Stimulated activated CD4-positive, alpha-beta T cell treated with anti-CD3 and anti-CD28 coated beads, Interleukin-4, amount 100 ng/mL, for 24 hours (primary cell): ENCODE measurements at regions not wholly inside any gene's neighbourhood (a gene's known extent, or its start where the extent isn't known, plus 50 kb on each side); places are given as distances from the start of the nearest gene placed in this dataset.
"Not testable (repeated sequence)": the region's sequence is repeated elsewhere in the genome, so short reads cannot be mapped to it uniquely, and the experiment has no call there.

ENCODE experiments used
- DNase-seq: peaks from one replicate; pipeline ENCODE4 v3.0.0-alpha.2; 2020

- no peak for DNase-seq
These were observed 499.3 kb upstream of the TMEM132C start for GRCh38 chr12:127767656-127768055.

DNA sequence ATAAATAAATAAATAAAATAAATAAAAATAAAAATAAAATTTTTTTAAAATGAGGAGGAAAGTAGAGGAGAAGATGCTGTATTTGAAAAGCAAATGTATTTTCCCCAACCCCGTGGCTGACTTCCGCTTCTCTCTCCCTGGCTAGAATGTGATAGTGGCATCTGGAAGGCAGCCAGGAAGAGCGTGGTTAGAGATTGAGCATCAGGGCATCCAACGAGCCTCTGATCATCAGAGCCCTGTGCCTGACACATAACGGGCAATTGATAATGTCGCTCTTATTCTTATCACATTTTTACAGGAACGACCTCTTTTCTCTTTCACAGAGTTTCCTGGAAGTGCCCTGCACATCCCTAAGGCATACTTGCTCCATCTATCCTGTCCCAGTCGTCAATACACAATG, 496.9 kb upstream of the TMEM132C start:
- DNase-seq, result no peak

DNA sequence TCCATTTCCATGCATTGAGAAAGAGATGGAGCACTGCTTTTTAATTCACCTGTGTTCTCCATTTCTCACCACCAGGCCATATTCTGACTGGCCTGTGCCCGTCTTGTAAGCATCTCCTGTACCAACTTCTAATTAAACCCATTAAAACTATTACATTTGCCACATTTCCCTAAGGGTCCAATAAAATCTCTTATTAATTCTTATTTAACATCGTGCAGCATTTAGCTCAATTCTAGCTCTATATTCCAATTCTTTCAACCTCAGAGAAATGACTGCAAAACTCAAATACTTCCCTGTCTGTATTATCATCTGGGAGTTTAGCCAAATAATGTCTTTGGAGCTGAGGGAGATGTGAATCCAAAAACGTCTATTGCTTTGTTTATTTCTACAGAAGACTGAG, 495.4 kb upstream of the TMEM132C start:
- no peak for DNase-seq

DNA sequence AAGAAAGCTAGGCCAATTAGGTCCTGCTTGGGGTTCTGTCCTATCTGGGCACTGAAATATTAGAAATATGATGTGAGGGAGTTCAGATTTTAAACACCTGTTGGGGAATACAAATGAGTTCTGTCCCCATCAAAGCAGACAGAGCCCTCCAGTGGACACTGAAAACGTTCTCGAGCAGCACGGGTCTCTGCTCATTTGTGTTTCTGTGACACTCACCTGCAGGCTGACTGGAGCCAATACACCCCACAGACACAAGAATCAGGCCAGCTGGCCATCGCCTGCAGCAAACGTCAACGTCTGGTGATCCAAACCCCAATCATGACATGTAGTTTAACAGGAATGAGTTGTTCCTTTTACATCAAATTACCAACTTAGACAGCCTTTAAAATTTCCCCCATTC, 493.4 kb upstream of the TMEM132C start:
- no peak for DNase-seq

DNA sequence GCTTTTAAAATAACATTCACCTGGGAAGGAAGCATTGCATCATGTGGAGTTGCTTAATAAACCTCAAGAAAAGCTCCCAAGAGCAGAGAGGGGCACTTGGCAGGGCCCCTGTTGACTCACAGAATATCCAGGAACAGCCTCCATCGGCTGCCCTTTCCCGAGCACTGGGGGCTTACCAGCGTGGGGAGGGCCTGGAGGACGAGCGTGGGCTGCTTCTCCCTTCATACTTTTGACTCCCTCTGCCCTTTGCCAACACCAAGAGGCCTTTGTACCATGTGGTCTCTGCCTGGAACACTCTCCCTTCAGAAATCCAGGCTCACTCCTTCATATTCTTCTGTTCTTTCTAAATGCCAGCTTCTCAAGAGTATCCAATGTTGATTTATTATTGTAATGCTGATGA, 492.1 kb upstream of the TMEM132C start:
- no peak for DNase-seq

DNA sequence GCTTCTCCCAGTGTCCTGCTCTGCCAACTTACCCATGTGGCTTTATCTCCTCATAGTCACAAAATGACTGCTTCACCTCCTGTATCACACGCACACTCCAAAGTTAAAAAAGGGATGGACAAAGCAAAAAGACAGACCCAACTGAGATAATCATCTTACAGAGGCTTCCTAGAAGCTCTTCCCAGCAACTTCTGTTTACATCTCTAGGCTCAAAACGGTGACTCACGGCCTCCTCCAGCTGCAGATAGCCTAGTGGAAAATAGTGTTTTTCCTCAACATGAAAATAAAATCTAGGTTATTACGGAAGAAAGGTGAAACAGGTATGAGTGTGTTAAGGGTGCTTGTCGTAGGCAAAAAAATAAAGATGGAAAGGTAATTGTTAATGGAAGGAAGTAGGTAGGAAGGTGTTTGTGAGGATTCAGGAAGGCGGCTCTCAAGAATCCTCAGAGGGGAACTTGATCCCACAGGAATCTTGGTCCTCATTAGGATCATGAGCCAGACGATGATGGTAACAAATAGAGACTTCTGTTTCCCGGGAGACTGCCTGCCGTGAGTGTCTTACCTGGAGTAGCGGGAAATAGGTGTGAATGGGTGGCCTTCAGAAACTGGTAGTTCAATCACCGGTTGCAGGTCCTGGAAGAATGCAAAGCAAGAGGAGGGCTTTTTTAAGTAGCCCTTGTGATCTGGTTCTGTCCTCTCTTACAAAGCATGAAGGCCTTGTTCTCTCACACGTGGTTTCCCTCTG, 487.5 kb upstream of the TMEM132C start:
- DNase-seq, result no peak

GRCh38 chr12:127780881-127781280, 486.1 kb upstream of the TMEM132C start:
- DNase-seq, result no peak

DNA sequence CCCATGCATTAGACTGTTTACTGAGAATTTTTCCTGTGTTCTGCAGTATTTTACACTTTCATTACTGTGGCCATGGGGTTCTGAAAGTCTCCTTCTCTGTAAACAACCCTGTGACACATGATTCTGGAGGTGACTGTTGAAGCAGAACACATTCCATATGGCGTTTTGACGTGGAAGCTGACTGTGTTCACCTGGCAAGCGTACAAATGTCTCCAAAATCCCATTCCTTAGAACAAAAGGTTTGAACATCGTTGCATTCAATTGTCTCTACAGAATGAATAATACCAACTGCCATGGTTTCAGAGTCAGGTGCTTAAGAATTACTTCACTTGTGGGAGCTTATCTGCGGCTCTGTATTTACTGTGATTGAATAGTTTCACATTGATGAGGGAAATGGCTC, 485.6 kb upstream of the TMEM132C start:
- no peak for DNase-seq

GRCh38 chr12:127785540-127785939, 481.4 kb upstream of the TMEM132C start:
- no peak for DNase-seq

GRCh38 chr12:127785986-127786590, 480.9 kb upstream of the TMEM132C start:
- DNase-seq, result no peak

DNA sequence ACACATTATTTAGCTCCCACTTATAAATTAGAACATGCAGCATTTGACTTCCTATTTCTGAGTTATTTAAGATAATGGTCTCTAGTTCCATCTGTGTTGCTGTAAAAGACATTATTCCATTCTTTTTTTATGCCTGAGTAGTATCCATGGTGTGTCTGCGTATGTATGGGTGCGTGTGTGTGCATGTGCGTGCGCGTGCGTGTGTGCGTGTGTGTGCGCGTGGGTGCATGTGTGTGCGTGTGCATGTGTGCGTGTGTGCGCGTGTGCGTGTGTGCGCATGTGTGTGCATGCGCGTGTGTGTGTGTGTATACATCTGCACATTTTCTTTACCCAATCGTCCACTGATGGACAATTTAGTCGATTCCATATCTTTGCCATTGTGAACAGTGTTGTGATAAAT, 479.4 kb upstream of the TMEM132C start:
- DNase-seq, result no peak

DNA sequence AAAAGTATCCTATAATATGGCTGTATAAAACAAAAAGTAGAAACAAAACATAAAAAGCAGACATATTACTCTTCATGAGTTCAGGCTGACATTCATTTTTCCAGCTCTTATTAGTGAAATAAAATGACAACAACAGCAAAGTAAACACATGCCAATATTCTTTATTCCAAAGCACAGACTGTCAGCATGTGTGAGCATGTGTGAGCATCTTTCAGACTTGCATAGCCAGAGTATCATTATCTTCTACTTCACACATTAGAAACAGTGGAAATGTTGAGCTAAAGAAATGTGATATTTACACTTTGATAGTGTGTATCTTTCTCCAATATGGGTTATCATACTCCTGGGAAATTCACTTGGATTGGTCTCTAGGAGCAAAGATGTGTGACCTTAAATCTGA, 476.6 kb upstream of the TMEM132C start:
- DNase-seq, result no peak

GRCh38 chr12:127791217-127791616, 475.8 kb upstream of the TMEM132C start:
- DNase-seq, result no peak

DNA sequence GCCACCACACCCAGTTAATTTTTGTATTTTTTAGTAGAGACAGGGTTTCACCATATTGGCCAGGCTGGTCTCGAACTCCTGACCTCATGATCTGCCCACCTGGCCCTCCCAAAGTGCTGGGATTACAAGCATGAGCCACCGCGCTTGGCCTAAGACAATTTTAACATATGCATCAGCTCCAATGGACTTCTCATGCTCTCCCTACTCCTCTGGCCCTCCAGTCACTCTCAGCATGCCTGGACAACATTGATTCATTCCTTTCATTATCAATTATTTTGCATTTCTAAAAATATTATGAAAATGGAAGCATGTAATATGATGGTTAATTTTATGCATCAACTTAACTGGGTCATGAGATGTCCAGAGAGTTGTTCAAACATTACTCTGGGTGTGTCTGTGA, 469.1 kb upstream of the TMEM132C start:
- no peak for DNase-seq

- DNase-seq, result no peak
These were observed 464.7 kb upstream of the TMEM132C start for GRCh38 chr12:127802271-127802670.

DNA sequence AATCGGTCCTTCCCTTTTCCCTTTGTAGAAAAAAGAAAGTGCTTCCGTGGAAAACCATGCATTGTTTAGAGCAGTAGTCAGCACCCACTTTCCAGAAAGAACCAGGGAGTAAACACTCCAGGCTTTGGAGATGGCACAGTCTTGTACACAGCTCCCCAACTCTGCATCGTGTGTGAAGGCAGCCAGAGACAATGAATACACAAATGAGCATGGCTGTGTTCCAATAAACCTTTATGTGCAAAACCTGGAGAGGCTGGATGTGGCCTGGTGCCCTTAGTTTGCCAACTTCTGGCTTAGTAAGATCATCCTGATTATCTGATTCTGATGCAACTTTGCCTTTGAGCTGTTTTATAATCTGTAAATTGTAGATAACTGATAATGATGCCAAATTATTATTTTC, 463.4 kb upstream of the TMEM132C start:
- DNase-seq, result no peak

GRCh38 chr12:127809275-127809674, 457.7 kb upstream of the TMEM132C start:
- no peak for DNase-seq

GRCh38 chr12:127810041-127810440, 456.9 kb upstream of the TMEM132C start:
- DNase-seq, result no peak

DNA sequence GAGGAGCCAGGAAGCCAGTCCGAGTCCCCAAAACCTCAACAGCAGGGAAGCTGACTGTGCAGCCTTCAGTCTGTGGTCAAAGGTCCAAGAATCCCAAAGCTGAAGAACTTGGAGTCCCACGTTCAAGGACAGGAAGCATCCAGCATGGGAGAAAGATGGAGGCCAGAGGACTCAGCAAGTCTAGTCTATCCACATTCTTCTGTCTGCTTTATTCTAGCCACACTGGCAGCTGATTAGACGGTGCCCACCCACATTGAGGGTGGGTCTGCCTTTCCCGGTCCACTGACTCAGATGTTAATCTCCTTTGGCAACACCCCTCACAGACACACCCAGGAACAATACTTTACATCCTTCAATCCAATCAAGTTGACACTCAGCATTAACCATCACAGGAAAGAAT, 456.5 kb upstream of the TMEM132C start:
- DNase-seq, result not testable (repeated sequence)

DNA sequence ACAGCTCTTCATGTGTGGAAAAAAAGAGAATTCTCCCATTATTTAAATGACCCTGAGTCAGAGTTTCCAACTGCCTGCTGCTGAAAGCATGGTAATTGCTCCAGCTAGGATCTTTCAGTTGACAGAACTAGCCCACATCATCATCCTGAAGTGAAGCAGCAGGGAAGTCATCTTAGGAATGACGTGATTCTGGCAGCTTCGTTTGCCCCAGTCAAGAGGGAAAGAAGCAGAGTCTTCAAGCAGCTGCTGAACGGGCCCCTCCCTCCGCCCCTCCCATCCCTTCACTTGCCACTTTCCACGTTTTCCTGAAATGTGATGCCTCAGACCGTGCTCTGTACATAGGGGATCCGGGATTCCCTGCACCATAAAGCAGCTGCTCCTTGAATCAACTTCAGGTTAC, 455.0 kb upstream of the TMEM132C start:
- no peak for DNase-seq

GRCh38 chr12:127813147-127813546, 453.8 kb upstream of the TMEM132C start:
- no peak for DNase-seq

DNA sequence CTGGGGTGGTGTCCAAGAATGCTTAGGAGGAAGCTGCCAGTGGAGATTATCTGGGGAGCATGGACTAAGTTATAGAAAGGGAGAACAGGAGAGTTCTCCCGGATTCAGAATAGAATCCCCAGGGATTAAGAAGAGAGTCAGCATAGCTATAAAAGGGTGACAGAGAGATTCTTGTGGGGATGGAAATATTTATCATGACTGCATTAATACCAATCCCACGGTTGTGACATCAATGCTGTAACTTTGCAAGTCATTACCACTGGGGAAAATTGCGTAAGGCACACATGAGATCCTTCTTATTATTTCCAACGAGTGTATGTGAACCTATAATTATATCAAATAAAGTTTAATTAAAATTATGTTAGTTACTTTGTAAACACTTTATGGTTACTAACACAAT, 447.9 kb upstream of the TMEM132C start:
- no peak for DNase-seq

DNA sequence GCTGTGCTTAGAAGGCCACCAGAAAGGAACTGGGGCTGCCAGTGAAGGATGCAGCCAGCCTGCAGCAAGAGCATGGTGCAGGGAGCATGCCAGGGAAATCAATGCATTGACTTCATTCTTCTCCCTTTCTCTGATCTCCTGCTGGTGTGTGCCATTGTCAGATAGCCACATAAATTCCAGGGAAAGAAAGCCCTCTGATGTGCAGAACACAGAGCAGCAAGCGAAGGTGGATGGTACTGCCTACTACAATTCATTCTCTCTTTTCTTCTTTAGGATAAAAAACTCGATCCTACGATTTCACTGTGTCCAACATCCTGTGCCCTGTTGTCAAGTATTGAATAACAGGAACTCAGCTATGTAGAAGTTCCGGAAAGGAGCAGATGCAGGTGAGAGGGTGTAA, 446.7 kb upstream of the TMEM132C start:
- no peak for DNase-seq

DNA sequence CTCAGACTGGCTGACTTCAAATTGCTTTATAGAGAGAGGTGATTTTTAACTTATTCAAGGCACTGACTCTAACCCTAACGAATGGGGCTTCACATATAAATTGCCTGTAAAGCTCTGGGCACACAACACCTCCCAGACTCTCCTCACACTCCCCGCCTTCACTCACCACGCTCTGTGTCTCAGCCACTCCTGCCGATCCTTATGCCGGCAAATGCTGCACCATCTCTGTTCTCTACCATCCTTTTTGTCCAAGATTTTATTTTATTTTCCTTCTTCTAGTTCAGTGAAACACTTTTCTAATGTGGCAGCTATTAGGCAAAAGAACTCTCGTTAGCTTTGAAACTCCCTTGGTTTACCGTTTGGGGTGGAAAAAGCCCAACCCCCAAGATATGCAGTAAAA, 446.1 kb upstream of the TMEM132C start:
- no peak for DNase-seq

DNA sequence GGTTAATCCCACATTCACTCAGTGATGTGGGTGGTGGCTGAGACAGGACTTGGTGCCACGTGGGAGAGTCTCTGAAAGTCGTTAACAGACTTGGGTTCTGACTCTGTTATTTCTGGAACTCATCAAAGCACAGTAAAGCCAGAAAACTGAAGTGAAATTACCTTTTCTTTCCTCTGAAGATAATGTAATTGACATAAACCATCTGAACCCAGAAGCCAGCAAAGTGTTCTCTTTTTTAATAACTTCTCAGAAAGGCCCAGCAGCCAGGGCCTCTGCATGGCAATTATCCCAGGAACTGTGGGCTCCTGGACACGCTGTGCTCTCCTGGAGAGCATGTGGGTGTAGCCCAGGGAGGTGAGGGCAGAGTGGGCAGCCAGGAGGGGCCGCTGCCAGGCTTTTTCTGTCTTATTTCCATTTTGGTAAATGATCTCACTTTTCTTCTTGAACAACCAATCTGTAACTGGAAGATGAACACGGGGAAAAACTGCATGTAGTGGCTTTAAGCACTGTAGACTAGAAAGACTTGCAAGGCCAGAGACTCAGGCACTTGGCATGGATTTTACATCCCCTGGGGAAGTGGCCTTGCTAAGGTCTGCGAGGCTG, 444.1 kb upstream of the TMEM132C start:
- DNase-seq, result no peak
